ENCODE measurements at regions not wholly inside any gene's neighbourhood (a gene's known extent, or its start where the extent isn't known, plus 50 kb on each side); places are given as distances from the start of the nearest gene placed in this dataset.
A peak's percentile ranks its signal among the peaks of the same experiment; 100 is the strongest.

- no peak for DNase-seq (ENCODE audit: low spot score)
Measured at GRCh38 chr20:50313827-50314677, 123.4 kb downstream of the CEBPB start.

GRCh38 chr20:50314678-50315335 is 124.2 kb downstream of the CEBPB start:
- DNase-seq (ENCODE audit: low spot score): no peak

GRCh38 chr20:50315586-50316551 is 125.2 kb downstream of the CEBPB start:
- no peak for DNase-seq (ENCODE audit: low spot score)

GRCh38 chr20:50317116-50317515 is 126.5 kb downstream of the CEBPB start:
- DNase-seq (ENCODE audit: low spot score): no peak

DNA sequence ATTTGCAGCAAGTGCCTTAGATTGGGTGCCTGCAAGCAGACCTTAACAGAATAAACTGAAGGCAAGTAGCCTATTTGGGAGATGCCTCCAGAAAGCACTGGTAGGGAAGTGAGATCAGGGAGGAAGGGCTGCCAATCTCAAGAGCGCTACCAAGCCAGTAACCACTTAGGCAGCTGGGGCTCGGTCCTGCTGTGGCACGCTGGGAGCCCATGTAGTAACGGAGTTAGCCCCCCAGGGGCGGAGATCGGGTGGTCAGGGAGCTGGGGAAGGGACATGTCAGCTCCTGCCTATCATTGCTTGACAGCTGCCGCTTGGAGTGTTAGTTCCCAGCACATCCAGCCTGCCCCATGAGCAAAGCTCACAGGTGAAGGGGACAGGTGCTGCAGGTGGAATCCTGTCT is 127.0 kb downstream of the CEBPB start:
- DNase-seq (ENCODE audit: low spot score): no peak

GRCh38 chr20:50318710-50319109 is 128.1 kb downstream of the CEBPB start:
- no peak for DNase-seq (ENCODE audit: low spot score)

GRCh38 chr20:50320005-50320900 is 129.6 kb downstream of the CEBPB start:
- DNase-seq (ENCODE audit: low spot score): no peak

DNA sequence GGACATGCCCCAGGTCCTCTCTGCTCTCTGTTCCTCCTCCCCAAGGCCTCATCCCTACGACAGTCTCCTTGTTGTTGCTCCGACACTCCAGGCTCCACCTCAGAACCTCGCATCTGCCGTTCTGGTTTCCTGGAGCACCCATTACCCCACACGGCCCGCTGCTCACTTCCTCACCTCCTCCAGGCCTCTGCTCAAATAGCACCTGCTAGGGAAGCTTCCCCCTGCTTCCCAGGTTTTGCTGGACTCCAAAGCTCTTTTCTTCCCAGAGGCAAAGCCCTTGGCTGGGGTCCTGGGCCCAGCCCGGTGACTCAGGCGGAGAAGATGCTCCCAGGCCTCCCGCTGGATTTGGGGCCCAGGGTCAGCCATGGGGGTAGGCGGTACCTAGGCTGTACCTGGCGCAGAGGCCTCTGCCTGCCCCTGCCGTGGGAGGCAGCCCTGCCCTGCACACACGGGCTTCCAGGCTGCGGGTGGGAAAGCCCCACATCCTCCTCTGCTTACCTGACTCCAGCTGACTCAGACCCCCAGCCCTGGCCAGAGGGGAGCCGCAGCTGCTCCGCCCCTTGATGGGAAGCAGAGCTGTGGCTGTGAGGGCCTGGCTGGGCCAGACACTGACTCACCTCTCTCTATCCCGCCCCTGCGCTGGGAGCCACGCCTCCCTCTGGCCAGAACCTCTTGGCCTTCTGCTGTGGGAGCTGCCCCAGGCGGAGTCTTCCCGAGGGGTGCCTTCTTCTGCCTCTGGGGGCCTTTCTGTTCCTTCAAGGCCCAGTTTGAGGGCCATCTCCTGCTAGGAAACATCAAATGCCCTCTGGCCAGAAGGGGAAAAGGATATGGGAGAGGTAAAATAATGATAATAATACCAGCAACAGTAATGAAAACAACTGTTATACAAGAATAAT is 130.5 kb downstream of the CEBPB start:
- DNase-seq (ENCODE audit: low spot score): peak; percentile 99

DNA sequence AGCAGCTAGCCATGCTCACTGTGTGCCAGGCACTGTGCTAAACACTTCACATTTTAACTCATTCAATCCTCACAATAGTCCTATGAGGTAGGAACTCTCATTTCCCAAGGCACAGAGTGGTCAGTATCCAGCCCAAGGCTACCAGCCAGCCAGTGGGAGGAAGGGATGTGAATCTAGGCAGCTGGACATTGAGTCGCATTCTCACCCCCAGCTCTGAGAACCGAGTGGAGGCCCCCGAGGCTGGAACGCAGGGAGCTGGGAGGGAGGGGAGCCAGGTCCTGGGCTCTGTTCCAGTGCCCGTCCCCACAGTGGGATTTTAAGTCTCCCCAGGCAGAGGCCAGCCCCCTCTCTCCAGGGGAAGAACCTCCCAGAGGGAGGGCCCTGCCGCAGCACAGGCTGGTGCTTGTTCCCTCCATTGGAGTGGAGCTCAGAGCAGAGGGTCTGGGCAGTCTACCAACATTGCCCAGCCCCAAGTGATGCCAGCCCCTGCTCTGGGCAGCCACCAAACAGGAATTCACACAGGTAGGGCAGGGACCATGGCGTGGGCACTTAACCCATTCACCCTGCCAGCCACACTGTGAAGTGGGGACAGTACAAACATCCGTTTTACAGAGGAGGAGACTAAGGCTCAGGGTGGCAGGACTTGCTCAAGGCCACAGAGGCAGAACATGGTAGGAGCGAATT is 131.3 kb downstream of the CEBPB start:
- no peak for DNase-seq (ENCODE audit: low spot score)

DNA sequence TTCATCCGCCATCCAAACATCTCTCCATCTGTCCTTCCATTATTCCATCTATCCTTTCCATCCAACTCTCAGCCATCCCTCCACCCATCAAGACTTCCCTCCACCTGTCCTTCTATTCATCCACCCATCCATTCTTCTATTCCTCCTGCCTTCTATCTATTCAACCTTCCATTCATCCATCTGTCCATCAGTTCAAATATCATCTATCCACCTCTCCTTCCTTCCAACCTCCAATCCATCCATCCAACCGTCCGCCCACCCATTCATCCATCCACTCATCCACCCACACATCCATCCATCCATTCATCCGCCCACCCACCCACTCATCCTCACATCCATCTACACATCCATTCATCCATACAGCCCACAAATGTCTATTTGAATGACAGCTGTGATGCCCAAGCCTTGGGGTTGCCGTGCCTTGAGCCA is 132.1 kb downstream of the CEBPB start:
- no peak for DNase-seq (ENCODE audit: low spot score)

GRCh38 chr20:50323209-50323608 is 132.6 kb downstream of the CEBPB start:
- DNase-seq (ENCODE audit: low spot score): peak; percentile 36

GRCh38 chr20:50323777-50324775 is 133.4 kb downstream of the CEBPB start:
- no peak for DNase-seq (ENCODE audit: low spot score)

GRCh38 chr20:50325215-50325614 is 134.6 kb downstream of the CEBPB start:
- no peak for DNase-seq (ENCODE audit: low spot score)

DNA sequence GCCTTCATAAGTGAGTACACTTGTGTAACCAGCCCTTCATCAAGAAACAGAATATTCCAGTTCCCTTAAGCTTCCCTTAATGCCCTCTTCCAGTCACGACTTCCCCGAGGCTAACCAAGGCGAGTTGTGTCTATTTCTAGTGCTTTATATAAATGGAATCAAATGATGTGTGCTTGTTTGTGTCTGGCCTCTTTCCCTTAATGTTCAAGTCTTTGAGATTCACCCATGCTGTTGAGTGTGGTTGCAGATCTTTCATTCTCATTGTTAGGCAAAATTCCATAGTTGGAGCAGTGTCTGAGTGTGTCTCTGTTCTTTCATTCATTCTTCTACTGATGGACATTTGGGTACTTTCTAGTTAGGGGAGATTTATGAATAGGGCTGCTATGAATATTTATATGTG is 135.0 kb downstream of the CEBPB start:
- DNase-seq (ENCODE audit: low spot score): no peak

GRCh38 chr20:50327666-50328065 is 137.0 kb downstream of the CEBPB start:
- DNase-seq (ENCODE audit: low spot score): no peak

GRCh38 chr20:50328222-50328979 is 137.8 kb downstream of the CEBPB start:
- DNase-seq (ENCODE audit: low spot score): no peak
